SK-N-SH treated with all-trans-retinoic acid at 6 μM for 48 hours (cell line): ENCODE measurements at regions not wholly inside any gene's neighbourhood (a gene's known extent, or its start where the extent isn't known, plus 50 kb on each side); places are given as distances from the start of the nearest gene placed in this dataset.

ENCODE experiments used
- CSRNP3 ChIP-seq: fragments of 250-450 bp; sonication (Bioruptor Pico); IDR thresholded peaks from 2 replicates; pipeline ENCODE4 v1.5.1; 2021; ENCODE audit warnings: mild to moderate bottlenecking, moderate library complexity
- ESRRG ChIP-seq: fragments of 250-450 bp; sonication (Bioruptor Pico); IDR thresholded peaks from 2 replicates; pipeline ENCODE4 v1.6.1; 2021; ENCODE audit warnings: mild to moderate bottlenecking
- ISL1 ChIP-seq: fragments of 250-450 bp; sonication (Bioruptor Pico); IDR thresholded peaks from 2 replicates; pipeline ENCODE4 v2.1.2; 2022; ENCODE audit warnings: mild to moderate bottlenecking, moderate library complexity
- SNAI2 ChIP-seq: fragments of 250-450 bp; sonication (Bioruptor Pico); IDR thresholded peaks from 2 replicates; pipeline ENCODE4 v1.5.0; 2020; ENCODE audit warnings: mild to moderate bottlenecking, moderate library complexity

- TF ChIP-seq SNAI2 (CRISPR knock-in tag) (no peak), CSRNP3 (CRISPR knock-in tag) (no peak), ISL1 (no peak), ESRRG (CRISPR knock-in tag) (no peak)
Observed at GRCh38 chrX:39809331-39809730, 288.4 kb downstream of the BCOR start.
